ENCODE measurements at regions not wholly inside any gene's neighbourhood (a gene's known extent, or its start where the extent isn't known, plus 50 kb on each side); places are given as distances from the start of the nearest gene placed in this dataset.

DNA sequence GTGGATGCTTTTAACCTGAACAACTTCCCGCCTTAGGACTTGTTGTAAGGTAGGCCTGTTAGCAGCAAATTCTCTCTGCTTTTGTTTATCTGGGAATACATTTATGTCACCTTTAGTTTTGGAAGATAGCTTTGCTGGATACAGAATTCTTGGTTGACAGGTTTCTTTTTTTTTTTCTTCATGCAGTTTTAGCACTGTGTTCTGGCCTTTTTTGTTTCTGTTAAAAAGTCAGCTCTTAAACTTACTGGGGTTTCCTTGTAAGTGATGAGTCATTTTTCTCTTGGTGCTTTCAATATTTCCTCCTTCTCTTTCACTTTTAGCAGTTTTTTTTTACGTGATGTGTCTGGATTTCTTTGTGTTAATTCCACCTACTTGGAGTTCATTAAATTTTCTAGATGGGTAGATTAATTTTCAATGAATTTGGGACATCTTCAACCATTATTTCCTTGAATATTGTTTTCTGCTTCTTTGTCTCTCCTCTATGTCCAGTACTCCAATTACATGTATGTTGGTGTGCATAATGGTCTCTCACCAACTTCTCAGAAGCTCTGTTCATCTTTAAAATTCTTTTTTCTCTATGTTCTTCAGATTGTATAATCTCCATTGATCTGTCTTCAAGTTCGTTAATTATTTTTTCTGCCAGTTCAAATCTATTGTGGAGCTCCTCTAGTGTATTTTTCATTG lies 188.2 kb upstream of the ZNF536 start:
- TF ChIP-seq MAZ (IDR thresholded peaks at IDR 0.05; ENCODE audit: borderline replicate concordance, low read depth, low read length) = no peak
- no peak for TF ChIP-seq POLR2A (IDR thresholded peaks at IDR 0.05; ENCODE audit: low read length)
- TF ChIP-seq ZFP36 (IDR thresholded peaks at IDR 0.05; ENCODE audit: borderline replicate concordance, partially characterized antibody) = no peak
- no peak for TF ChIP-seq RCOR1 (IDR thresholded peaks at IDR 0.05; ENCODE audit: low read depth, low read length)
- TF ChIP-seq, protein P1, sequence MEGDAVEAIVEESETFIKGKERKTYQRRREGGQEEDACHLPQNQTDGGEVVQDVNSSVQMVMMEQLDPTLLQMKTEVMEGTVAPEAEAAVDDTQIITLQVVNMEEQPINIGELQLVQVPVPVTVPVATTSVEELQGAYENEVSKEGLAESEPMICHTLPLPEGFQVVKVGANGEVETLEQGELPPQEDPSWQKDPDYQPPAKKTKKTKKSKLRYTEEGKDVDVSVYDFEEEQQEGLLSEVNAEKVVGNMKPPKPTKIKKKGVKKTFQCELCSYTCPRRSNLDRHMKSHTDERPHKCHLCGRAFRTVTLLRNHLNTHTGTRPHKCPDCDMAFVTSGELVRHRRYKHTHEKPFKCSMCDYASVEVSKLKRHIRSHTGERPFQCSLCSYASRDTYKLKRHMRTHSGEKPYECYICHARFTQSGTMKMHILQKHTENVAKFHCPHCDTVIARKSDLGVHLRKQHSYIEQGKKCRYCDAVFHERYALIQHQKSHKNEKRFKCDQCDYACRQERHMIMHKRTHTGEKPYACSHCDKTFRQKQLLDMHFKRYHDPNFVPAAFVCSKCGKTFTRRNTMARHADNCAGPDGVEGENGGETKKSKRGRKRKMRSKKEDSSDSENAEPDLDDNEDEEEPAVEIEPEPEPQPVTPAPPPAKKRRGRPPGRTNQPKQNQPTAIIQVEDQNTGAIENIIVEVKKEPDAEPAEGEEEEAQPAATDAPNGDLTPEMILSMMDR (IDR thresholded peaks at IDR 0.05) = no peak
- no peak for TF ChIP-seq RAD21 (conservative IDR thresholded peaks at IDR 0.05 in 1 of 2, IDR thresholded peaks at IDR 0.05 in 1 of 2)
- no peak for TF ChIP-seq SMC3 (IDR thresholded peaks at IDR 0.05)
- no peak for TF ChIP-seq JUN (IDR thresholded peaks at IDR 0.05)
- no peak for TF ChIP-seq EP300 (IDR thresholded peaks at IDR 0.05)

Data from A549 (cell line).